LNCaP clone FGC (cell line): ENCODE measurements at regions not wholly inside any gene's neighbourhood (a gene's known extent, or its start where the extent isn't known, plus 50 kb on each side); places are given as distances from the start of the nearest gene placed in this dataset.

ENCODE experiments used
- DNase-seq: peaks from one replicate; pipeline ENCODE4 v3.0.0-alpha.2; 2011; ENCODE audit warnings: low read depth
- H3K4me3 ChIP-seq: 2 replicates; pipeline ENCODE4 v1.5.1; 2011; ENCODE audit warnings: mild to moderate bottlenecking, low read depth, low read length, control low read depth
- TF ChIP-seq, protein P1 (sequence below): IDR thresholded peaks from 2 replicates; pipeline ENCODE4 v1.5.1; 2012; ENCODE audit warnings: mild to moderate bottlenecking; ENCODE audit not compliant: control insufficient read depth, insufficient read depth; ENCODE audit errors: extremely low read depth

DNA sequence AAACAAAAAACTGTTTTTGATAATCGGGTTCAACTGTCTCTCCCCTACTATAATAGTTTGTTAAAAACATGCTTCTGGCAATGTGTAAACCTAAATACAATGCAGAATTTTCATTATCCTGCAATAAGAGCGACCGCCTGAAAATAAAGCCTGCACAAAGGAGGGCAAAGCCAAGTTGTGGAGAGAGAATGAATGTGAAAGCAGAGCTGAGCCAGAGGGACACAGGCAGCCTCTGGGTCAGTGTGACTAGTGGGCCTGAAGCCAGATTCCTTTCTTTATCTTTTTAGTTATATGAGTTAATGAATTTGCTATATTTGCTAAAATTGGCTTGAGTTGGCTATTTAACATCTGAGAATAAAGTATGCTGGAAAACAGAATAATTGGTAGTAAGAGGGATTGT is 615.2 kb downstream of the PLA2G4A start:
- H3K4me3 ChIP-seq: no peak overlapping the region
- no peak for DNase-seq
- TF ChIP-seq, protein P1, sequence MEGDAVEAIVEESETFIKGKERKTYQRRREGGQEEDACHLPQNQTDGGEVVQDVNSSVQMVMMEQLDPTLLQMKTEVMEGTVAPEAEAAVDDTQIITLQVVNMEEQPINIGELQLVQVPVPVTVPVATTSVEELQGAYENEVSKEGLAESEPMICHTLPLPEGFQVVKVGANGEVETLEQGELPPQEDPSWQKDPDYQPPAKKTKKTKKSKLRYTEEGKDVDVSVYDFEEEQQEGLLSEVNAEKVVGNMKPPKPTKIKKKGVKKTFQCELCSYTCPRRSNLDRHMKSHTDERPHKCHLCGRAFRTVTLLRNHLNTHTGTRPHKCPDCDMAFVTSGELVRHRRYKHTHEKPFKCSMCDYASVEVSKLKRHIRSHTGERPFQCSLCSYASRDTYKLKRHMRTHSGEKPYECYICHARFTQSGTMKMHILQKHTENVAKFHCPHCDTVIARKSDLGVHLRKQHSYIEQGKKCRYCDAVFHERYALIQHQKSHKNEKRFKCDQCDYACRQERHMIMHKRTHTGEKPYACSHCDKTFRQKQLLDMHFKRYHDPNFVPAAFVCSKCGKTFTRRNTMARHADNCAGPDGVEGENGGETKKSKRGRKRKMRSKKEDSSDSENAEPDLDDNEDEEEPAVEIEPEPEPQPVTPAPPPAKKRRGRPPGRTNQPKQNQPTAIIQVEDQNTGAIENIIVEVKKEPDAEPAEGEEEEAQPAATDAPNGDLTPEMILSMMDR: no peak

GRCh38 chr1:187445066-187445465 is 616.3 kb downstream of the PLA2G4A start:
- TF ChIP-seq, protein P1: no peak
- no peak overlapping the region for H3K4me3 ChIP-seq
- no peak for DNase-seq

DNA sequence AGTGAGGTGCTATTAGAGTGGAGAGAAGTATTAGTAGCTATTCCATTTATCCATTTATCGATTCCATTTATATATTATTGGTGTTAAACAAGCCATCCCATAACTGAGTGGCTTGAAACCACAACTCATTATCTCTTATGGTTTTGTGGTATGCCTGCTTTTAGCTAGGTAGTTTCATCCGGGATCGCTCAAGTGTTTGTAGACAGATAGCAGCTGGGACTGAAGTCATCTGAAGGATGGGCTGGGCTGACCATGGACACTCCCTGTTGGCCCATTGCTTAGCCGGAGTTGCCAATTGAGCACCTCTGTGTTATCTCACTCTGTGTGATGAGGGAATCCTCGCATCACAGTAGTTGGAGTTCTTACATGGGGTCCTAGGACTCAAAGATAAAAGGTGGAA is 622.5 kb downstream of the PLA2G4A start:
- TF ChIP-seq, protein P1: no peak
- H3K4me3 ChIP-seq: no peak overlapping the region
- no peak for DNase-seq

DNA sequence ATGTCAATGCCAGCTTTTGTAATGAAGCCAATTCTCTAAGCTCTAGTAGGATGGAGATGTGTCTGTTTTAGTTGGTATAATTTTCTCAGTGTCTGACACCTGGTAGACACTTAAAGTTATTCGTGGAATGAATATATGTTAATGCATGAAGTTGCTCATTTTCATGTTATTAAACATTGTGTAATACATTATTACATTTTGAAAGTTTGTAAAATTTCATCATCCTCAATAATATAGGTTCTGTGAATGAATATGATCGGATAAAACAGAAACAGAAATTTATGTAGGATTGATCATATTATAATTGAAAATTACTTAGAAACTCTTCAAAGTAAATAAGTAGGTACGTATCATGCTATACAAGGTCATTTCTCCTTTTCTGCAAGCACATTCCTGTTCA is 625.3 kb downstream of the PLA2G4A start:
- H3K4me3 ChIP-seq: no peak overlapping the region
- TF ChIP-seq, protein P1: no peak
- no peak for DNase-seq

GRCh38 chr1:187456446-187456845 is 627.7 kb downstream of the PLA2G4A start:
- no peak overlapping the region for H3K4me3 ChIP-seq
- no peak for DNase-seq
- TF ChIP-seq, protein P1: no peak

GRCh38 chr1:187460093-187460492 is 631.3 kb downstream of the PLA2G4A start:
- H3K4me3 ChIP-seq: no peak overlapping the region
- TF ChIP-seq, protein P1: no peak
- DNase-seq: no peak

- no peak overlapping the region for H3K4me3 ChIP-seq
- no peak for DNase-seq
- TF ChIP-seq, protein P1: no peak
Measured at GRCh38 chr1:187464320-187464719, 635.6 kb downstream of the PLA2G4A start.
